ENCODE measurements at regions not wholly inside any gene's neighbourhood (a gene's known extent, or its start where the extent isn't known, plus 50 kb on each side); places are given as distances from the start of the nearest gene placed in this dataset.
"Not testable (repeated sequence)": the region's sequence is repeated elsewhere in the genome, so short reads cannot be mapped to it uniquely, and the experiment has no call there.

DNA sequence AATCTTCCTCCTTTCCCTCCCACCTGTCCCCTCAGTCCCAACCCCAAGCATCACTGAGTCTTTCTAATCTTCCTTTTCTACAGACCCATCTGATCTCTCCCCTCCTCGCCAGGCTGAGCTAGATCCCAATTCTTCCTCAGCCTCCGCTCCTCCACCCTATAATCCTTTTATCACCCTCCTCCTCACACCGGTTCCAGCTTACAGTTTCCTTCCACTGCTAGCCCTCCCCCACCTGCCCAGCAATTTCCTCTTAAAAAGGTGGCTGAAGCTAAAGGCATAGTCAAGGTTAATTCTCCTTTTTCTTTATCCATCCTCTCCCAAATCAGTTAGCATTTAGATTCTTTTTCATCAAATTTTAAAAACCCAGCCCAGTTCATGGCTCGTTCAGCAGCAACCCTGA lies 470.6 kb upstream of the NUDT12 start:
- DNase-seq (ENCODE audit: low read depth in 2 of 2), result not testable (repeated sequence)

DNA sequence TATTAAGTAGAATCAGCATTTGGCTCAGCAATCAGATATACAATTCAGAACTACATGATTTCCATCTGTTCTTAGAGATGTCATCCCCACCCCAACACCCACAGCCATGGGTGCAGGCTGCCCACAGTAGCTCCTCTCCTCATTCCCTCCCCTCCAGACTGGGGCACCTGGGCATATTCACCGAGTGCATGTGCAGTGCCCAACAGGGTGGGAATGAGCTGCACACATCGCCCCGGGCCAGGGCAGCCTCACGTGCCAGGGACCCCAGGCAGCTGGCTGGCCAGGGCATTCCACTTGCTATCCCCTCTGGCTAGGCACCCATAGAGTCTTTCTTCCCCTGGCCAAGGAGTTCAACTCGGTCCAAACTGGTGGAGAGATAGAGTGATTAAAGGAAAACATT lies 461.9 kb upstream of the NUDT12 start:
- no peak for DNase-seq (ENCODE audit: low read depth in 2 of 2)

DNA sequence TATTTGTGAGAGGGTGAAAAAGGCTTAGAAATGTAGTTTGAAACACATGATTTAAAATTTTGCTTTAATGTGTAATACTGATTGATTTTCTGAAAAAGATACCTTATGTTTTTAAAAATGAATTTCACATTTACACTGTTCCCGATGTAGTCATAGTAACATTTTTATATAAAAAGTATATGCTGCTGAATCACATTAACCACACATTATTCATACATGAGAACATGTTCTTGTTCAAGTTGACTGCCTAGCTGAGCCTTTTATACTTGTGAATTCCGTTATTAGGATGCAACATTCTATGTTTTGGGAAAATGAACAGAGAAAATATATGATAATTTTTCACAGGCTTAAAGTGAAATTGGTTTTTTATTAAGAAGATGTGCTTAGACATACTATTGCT lies 461.1 kb upstream of the NUDT12 start:
- no peak for DNase-seq (ENCODE audit: low read depth in 2 of 2)

DNA sequence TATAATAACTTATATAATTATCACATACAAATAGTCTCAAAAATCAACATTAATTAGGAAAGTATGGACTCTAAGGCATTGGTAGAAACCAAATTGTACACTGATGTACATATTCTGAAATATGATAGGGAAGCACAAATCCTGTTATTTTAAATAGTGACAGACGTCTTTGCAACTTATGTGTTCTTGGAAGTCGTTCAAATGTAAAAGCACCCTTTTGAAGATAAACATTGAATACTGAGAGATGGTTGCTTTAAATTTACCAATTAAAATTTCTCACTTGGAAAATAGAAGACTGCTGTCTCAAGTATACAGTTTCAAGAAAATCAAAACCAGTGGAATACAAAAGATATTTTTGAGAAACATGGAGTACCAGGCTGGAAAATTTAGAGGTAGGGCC lies 457.4 kb upstream of the NUDT12 start:
- DNase-seq (ENCODE audit: low read depth in 2 of 2), result no peak

DNA sequence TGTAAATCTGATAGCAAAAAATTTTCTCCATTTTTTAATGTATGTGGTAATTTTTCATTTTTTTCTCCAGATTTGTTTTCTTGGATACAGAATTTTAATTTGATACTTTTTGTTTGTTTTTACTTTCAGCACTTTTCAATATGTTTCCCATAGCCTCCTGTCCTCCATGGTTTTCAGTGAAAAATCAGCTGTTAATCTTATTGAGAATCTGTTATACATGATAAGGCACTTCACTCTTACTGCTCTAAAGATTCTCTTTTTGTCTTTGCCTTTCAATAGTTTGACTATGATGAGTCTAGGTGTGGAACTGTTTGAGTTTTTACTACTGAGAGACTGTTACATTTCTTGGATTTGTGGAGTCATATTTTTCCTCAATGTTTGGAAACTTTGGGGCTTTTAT lies 455.7 kb upstream of the NUDT12 start:
- DNase-seq (ENCODE audit: low read depth in 2 of 2), result no peak

DNA sequence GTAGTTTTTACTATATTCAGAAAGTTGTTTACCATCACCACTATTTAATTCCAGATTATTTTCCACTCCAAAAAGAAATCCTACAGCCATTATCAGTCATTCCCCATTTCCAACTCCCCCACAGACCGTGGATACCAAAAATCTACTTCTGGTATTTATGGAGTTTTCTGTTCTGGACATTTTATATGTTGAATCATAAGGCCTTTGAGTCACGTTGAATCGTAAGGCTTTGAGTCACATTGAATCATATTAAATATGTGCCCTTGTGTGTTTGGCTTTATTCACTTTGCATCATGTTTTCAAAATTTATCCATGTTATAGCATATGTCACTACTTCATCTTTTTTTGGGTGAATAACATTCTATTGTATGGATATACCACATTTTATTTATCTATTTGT lies 454.1 kb upstream of the NUDT12 start:
- DNase-seq (ENCODE audit: low read depth in 2 of 2), result no peak

DNA sequence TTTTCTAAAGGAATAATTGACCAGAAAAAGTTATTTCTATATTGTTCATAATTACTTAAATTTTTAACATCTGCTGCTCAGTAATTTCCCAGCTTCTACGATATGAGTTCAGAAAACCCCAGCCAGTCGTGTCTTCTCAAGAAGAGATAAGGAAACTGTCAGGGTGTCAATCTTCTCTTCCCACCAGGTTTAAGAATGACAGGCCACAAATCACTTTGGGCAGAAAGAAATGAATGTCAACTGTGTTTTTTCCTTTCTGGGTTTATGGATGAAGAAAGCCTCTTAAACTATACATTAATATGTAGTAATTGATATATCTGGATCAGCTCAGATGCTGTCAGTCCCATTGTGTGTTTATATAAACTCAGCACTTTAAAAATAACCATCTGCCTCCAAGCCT lies 453.2 kb upstream of the NUDT12 start:
- no peak for DNase-seq (ENCODE audit: low read depth in 2 of 2)

DNA sequence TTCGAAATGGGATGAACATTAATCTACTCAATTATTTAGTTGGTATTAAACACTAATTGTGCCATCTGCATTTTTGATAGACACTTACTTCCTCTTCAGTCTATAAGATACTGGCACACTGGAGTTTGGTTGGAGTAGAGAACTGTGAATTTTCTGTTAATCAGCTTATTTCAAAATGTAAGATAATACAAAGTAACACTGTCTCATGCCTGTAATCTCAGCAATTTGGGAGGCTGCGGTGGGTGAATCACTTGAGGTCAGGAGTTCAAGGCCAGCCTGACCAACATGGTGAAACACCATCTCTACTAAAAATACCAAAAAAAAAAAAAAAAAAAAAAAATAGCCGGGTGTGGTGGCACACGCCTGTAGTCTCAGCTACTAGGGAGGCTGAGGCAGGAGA lies 440.2 kb upstream of the NUDT12 start:
- not testable (repeated sequence) for DNase-seq (ENCODE audit: low read depth in 2 of 2)

DNA sequence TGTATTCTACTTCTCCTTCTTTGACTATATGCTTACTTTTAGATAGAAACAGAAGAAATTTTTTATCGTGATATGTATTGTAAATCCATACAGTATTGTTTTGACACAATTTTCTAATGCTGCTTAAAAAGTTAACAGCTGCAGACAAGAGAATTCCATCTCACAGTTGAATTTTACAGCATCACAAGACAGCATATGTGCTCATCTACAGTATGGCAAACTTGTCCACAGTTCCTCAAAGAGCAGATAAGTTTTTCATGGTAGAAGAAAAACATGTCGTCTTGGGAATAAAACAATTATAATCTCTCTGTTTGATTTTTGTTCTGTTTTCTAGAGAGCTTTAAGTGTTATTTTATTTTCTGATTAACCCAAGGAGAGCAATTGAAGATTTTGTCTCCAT lies 438.5 kb upstream of the NUDT12 start:
- no peak for DNase-seq (ENCODE audit: low read depth in 2 of 2)

DNA sequence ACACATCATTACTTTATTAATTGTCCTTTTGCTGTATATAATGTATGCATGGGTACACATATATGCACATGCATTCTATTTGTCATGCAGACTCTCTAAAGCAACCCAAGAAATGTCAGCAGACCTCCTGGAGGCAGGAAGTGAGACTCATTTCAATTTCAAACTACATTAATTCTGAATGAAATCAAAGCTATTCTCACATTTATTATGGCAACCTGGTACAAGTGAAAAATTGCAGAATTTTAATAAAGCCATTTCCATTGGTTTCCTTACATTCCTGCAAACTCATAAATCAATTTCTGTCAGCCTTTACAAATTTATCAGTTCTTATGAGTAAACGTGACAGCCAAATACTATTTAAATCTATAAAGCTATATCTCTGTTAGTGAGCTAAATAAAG lies 430.4 kb upstream of the NUDT12 start:
- no peak for DNase-seq (ENCODE audit: low read depth in 2 of 2)

DNA sequence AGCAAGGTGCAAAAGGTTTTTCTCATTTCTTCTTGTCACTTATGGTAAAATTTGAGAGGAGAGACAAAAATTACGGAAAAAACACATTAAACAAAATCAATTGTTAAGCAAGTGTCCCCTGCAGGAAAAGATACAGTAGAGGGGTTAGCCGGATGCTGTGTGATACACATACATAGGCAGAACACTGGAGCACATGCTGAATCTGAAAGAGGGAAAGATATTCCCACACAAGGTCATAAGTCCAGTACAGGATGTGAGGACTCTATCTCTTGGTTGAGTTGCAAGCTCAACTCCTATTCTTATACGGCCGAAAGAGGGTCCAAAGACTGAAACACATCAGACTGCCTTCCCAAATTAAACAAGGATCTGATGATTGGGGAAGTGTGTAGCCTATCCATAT lies 427.5 kb upstream of the NUDT12 start:
- no peak for DNase-seq (ENCODE audit: low read depth in 2 of 2)

DNA sequence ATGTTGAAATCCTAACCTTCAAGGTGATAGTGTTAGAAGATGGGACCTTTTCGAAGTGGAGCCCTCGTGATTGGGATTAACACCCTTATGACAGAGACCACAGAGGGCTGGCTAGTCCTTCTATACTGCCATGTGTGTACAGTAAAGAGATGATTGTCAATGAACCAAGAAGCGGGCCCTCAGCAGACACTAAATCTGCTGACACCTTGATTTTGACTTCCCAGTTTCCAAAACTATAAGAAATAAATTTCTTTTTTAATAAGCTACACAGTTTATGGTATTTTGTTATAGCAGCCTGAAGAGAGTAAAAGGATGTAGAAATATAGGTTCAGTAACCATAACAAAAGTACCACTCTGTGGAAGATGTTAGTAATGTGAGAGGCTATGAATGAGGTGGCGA lies 419.0 kb upstream of the NUDT12 start:
- DNase-seq (ENCODE audit: low read depth in 2 of 2), result no peak

DNA sequence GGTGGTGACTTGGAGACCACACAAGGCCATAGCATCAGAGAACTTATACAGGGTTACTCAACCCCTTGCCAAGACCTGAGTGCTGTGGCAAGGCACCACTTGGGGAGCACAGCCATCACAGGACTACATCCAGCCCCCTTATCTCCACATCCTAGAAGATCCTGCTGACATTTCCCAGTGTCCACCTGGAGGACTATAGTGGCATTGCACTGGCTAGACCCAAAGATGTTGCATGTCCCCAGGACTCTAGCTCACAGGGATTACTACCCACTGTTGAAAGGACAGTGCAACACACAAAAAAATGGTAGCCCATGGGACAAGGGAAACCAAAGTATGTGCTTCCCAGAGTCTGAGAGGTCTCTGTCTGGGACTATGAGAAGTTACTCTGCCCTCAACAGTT lies 411.1 kb upstream of the NUDT12 start:
- DNase-seq (ENCODE audit: low read depth in 2 of 2), result no peak

DNA sequence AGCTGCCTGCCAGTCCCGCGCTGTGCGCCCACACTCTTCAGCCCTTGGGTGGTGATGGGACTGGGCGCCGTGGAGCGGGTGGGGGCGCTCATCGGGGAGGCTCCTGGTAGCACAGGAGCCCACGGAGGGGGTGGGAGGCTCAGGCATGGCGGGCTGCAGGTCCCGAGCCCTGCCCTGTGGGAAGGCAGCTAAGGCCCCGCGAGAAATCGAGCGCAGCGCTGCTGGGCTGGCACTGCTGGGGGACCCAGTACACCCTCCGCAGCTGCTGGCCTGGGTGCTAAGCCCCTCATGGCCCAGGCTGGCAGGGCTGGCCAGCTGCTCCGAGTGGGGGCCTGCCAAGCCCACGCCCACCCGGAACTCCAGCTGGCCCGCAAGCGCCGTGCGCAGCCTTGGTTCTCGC lies 403.7 kb upstream of the NUDT12 start:
- not testable (repeated sequence) for DNase-seq (ENCODE audit: low read depth in 2 of 2)

DNA sequence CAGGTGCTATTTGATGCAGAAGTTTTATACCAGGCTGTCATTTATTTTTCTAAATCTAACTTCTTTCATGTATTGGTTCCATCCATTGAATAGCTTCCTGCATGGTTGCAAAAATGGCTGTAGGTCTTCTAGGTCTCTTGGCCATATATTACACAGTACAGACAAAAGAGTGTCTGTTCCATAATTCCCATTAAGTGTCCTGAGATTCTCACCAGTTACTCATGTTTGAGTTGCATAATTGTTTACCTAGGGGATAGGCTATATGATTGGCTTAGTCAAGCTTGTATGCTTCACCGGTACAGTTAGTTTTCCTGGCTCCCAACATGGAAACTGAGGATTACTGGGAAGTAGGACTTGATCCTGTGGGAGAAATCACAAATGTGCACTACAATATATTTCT lies 399.4 kb upstream of the NUDT12 start:
- no peak for DNase-seq (ENCODE audit: low read depth in 2 of 2)

DNA sequence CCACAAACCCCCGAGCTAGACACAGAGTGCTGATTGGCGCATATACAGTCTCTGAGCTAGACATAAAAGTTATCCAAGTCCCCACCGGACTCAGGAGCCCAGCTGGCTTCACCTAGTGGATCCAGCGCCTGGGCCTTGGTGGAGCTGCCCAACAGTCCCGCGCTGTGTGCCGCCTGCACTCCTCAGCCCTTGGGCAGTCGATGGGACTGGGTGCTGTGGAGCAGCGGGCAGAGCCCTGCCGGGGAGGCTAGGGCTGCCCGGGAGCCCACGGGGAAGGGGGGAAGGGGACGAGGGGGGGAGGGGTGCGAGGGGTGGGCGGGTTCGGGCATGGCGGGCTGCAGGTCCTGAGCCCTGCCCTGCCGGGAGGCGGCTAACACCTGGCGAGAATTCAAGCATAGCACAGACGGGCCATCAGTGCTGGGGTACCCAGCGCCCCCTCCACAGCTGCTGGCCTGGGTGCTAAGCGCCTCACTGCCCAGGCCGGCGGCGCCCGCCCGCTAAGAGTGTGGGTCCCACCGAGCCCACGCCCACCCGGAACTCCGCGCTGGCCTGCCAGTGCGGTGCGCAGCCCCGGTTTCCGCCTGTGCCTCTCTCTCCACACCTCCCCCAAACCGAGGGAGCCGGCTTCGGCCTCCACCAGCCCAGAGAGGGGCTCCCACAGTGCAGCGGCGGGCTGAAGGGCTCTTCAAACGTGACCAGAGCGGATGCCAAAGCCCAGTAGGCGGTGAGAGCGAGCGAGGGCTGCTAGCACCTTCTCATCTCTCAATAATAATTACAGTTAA lies 391.2 kb upstream of the NUDT12 start:
- no peak for DNase-seq (ENCODE audit: low read depth in 2 of 2)

DNA sequence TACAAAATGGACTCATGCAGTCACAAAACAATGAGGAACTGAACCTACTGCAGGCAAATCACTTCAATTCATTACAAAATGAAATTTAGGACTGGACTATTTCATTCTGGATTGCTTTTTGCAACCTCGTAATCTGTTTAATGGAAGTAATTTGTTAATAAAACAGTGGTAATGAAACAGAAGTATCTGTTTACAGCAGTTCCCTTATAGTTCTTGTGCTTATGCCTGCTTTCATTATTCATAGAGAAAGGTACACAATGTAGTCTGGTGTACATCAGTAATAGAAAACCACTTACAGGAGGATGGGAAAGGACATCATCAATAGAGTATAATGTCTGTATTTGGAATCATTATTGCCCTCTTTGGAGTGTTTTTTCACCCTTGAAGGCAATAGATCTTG lies 389.2 kb upstream of the NUDT12 start:
- DNase-seq (ENCODE audit: low read depth in 2 of 2), result no peak

DNA sequence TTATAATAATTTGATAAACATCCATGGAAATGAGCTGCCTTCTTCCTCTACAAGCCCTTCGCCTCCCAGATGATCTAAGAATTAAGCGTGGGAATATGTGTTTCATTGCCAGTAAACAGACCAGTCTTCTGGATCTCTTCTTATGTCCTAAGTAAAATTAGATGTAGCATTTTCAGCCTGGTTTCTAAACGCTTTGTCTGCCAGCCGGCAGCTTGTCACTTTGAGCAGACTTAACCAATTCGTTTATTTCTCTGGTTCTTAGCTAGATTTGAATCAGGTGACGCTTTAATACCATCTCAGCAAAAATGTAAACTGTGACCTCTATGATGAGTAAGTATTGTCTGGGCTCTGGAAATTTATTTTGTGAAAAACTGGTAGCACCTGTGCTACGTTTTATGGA lies 380.6 kb upstream of the NUDT12 start:
- DNase-seq (ENCODE audit: low read depth in 2 of 2), result no peak

DNA sequence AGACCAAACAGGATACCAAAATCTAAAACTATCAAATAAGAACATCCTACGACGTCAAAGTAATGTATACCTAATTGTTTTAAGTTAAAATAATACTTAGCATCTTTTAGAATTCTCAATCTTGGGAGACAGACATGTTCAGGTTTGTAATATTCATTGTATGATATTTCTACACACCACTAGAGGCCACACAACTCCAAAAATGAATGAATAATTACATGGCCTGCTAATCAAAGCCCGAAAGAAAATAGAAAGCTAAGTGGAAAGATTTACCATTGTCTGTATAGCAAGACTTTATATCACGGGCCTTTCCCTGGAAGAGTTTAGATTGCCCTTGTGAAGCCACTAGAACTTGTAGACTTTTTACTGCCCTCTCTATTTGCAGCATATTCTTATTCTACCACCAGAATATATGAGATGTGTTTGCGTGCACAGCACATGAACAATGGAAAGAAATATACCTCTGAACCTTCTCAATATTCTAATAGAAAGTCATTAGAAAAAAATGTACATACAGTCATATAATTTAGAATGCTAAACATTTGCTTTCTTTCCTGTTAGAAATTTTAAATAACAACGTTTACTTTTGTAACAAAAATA lies 380.1 kb upstream of the NUDT12 start:
- DNase-seq (ENCODE audit: low read depth in 2 of 2), result no peak

DNA sequence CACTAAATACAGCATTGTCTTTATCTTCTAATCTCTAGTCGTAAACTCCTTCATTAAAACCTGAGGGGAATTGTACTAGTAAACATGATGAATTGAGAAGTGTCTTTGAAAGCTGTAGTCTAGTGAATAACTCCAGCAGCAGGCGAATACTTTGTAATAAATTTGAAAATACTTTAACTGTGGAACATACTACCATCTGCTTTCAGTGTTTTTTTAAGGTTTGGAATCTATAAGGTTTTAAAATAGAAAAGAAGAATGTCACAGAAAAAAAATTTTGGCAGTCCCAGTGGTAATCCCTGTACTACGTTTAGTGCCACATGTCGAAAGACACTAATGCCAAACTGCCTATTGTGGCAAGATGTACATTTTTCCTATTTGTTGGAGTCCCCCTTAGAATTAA lies 379.0 kb upstream of the NUDT12 start:
- DNase-seq (ENCODE audit: low read depth in 2 of 2), result no peak

DNA sequence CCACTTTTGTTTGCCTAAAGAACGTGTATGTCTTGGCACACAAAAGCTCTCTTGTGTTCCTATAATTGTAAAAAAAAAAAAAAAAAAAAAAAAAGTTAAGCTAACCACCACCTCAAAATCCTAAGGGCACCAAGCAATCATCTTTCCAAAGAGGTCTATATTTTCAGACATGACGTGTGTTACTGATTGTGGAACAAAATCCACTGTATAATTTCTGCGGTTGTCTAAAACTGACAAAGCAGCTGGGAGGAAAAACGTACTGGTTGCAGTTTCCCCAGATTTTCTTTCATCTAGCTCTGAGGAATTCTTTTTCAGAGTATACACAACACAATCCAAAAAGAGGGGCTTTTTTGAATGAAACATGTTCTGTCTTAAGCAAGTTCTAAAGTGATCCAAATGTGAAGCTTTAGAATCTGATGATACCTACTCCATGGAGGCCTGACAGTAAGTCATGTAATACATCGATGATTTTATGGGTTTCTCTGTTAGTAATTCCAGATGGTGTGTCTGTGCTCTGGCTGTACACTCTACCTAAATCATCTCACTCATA lies 375.6 kb upstream of the NUDT12 start:
- DNase-seq (ENCODE audit: low read depth in 2 of 2), result no peak

DNA sequence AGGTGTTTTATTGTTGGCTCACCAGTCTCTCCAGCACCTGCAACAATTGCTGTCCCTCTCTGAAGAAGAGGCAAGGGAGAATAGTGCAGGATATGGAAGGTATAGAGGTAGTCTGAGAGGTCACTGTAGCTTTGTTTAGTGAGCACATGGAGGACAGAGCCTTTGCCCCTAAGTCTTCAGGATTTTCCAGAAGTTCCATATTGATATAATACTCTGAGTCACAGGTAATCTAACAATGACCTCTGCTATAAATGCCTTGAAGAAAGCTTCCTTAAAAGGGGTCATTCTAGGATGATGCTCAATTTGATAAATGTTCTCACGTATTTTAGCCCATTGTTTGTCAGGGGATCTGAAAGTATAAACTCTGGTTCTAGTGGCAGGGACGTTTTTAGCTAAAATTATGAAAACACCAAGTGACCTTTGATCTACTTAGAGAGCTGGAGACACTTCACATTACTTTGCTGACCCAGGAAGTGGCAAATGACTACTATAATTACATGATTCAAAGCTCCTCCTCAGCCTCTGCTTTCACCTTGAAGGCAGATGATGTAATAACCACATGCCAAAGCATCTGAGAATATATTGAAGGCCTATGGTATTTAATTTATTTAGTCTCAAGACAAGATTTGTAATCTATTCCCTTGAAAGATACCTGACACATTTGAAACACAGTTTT lies 366.9 kb upstream of the NUDT12 start:
- DNase-seq (ENCODE audit: low read depth in 2 of 2), result no peak

DNA sequence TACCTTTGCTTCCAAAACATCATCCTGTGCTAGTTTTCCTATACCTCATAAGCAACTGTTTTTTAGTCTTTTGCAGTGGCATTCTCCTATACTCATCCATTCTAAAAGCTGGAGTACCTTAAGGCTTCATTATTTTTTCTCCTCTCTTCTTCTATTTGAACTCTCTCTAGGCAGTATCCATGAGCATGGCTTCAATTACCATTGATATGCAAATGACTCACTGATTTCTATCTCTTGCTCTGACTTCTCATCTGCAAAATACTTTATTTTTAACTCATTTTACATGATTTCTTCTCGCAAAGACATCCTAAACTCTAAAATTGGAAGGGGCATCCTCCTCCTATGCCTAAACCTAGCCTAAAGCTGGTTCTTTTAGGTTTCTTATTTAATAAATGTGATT lies 365.1 kb upstream of the NUDT12 start:
- no peak for DNase-seq (ENCODE audit: low read depth in 2 of 2)

Measured in stimulated activated CD4-positive, alpha-beta T cell treated with anti-CD3 and anti-CD28 coated beads, Interleukin-4, amount 100 ng/mL, for 48 hours (primary cell).